Activated naive CD8-positive, alpha-beta T cell (primary cell): ENCODE measurements at regions not wholly inside any gene's neighbourhood (a gene's known extent, or its start where the extent isn't known, plus 50 kb on each side); places are given as distances from the start of the nearest gene placed in this dataset.
"Not testable (repeated sequence)": the region's sequence is repeated elsewhere in the genome, so short reads cannot be mapped to it uniquely, and the experiment has no call there.

Experiments
- H3K27ac Mint-ChIP-seq: one replicate; pipeline ENCODE4 v1.8.0; 2021; ENCODE audit warnings: mixed read lengths
- H3K27me3 Mint-ChIP-seq: one replicate; pipeline ENCODE4 v1.8.0; 2021; ENCODE audit warnings: mixed read lengths
- H3K36me3 Mint-ChIP-seq: one replicate; pipeline ENCODE4 v1.8.0; 2021; ENCODE audit warnings: mixed read lengths
- H3K4me1 Mint-ChIP-seq: one replicate; pipeline ENCODE4 v1.8.0; 2021; ENCODE audit warnings: low read depth, mixed read lengths
- H3K4me3 Mint-ChIP-seq: one replicate; pipeline ENCODE4 v1.8.0; 2021; ENCODE audit warnings: mild to moderate bottlenecking, mixed read lengths
- H3K9me3 Mint-ChIP-seq: one replicate; pipeline ENCODE4 v1.8.0; 2021; ENCODE audit warnings: low read depth, mixed read lengths

- Mint-ChIP-seq H3K4me3 (no peak overlapping the region), H3K27ac (no peak overlapping the region), H3K36me3 (no peaks in the 10 kb centered on the region), H3K9me3 (no peaks in the 10 kb centered on the region), H3K27me3 (no peaks in the 10 kb centered on the region), H3K4me1 (no peaks in the 10 kb centered on the region)
These were observed 2052.0 kb upstream of the C9orf72 start for GRCh38 chr9:29625292-29625731.

DNA sequence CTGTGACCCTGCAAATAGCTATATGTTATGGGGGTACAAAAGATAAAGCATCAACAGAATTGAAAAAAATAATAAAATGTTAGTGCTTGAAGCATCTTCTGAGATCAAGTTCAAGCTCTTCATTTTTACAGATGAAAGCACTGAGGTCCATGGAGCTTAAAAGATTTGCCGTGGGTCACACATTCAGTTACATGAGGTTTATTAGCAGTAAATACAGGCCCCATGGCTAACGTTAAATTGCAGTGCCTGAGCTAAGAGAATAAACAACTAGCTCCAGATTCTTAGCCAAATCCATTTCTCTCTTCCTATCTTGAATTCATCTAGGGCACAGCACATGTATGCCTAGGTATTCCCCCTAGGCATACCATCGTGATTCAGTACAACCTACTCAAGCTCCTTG lies 2052.7 kb upstream of the C9orf72 start:
- Mint-ChIP-seq H3K4me3 (no peak overlapping the region), H3K4me1 (no peaks in the 10 kb centered on the region), H3K27ac (no peak overlapping the region), H3K36me3 (no peaks in the 10 kb centered on the region), H3K9me3 (no peaks in the 10 kb centered on the region), H3K27me3 (no peaks in the 10 kb centered on the region)

GRCh38 chr9:29628856-29629255 lies 2055.6 kb upstream of the C9orf72 start:
- H3K36me3 Mint-ChIP-seq, H3K9me3 Mint-ChIP-seq, H3K4me1 Mint-ChIP-seq, H3K27me3 Mint-ChIP-seq, H3K4me3 Mint-ChIP-seq, H3K27ac Mint-ChIP-seq: not testable (repeated sequence)

DNA sequence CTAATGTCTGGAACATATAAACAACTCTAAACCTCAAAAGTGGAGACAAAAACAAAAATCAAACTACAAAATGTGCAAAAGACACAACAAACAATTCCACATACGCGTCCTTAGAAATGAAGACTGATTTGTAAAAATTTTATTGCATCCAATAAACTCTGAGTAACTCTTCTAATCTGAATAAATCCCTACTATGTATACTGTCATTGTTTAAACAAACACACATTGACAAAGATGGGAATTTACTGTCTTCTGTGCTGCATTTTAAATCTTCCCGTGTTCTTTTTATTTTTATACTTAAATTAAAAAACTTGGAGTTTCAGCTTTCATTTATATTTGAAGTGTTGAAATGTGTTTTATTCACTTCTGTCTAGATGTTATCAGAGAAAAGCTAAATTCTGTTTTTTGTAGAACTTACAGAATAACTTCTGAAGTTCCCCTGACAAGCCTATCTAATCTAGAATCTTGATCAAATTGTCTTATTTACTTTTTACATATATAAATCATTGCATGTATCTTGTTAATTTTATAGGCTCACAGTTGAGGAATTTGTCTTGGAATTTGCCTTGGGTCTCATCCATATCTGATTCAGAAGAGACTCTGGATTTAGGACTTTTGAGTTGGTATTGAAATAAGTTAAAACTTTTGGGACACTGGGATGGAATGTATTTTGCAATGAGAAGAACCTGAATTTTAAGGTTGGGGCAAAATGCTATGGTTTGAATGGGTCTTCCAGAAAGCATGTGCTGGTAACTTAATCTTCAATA lies 2064.4 kb upstream of the C9orf72 start:
- Mint-ChIP-seq H3K9me3 (no peaks in the 10 kb centered on the region), H3K27me3 (no peaks in the 10 kb centered on the region), H3K4me1 (no peaks in the 10 kb centered on the region), H3K36me3 (no peaks in the 10 kb centered on the region), H3K27ac (no peak overlapping the region), H3K4me3 (no peak overlapping the region)

DNA sequence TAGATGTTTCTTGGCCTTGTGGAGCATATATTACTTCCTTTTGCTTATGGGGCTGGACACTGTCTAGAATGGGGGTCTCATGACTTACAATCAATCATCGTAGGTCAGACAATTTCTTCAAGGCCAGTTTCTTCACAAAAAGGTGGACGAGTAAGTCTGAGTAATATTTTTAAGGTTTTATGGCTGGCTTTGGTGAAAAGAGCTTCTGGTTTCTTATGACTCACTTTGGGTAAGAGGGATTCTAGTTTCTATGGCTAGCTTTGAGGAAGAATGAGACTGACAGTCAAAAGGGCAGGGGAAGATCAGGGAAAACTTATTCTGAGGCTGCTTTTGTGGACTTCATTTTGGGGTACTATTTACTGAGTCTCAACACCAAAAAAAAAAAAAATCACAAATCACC lies 2067.2 kb upstream of the C9orf72 start:
- no peaks in the 10 kb centered on the region for H3K9me3 Mint-ChIP-seq
- H3K27me3 Mint-ChIP-seq = no peaks in the 10 kb centered on the region
- H3K27ac Mint-ChIP-seq = no peak overlapping the region
- no peak overlapping the region for H3K4me3 Mint-ChIP-seq
- H3K36me3 Mint-ChIP-seq = no peaks in the 10 kb centered on the region
- H3K4me1 Mint-ChIP-seq = no peaks in the 10 kb centered on the region

DNA sequence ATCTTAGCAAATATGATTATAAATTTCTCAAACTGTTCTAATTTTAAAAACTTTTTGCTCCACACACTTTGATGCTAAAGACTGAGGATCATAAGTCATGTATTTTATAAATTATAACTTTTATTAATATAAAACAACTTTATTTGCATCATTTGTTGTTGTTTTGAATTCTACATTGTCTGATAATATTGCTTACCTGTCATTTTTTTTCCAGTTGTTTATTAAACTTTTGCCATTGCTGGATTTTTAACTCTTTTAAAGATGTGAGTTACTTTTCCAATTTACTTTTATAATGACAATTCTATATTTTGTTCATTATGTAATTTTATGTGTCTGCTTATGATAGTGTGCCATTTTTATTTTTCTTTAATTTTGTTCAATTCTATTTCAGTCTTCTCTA lies 2071.2 kb upstream of the C9orf72 start:
- Mint-ChIP-seq H3K36me3 (no peaks in the 10 kb centered on the region), H3K27me3 (no peaks in the 10 kb centered on the region), H3K9me3 (no peaks in the 10 kb centered on the region), H3K4me1 (no peaks in the 10 kb centered on the region), H3K4me3 (no peak overlapping the region), H3K27ac (no peak overlapping the region)

DNA sequence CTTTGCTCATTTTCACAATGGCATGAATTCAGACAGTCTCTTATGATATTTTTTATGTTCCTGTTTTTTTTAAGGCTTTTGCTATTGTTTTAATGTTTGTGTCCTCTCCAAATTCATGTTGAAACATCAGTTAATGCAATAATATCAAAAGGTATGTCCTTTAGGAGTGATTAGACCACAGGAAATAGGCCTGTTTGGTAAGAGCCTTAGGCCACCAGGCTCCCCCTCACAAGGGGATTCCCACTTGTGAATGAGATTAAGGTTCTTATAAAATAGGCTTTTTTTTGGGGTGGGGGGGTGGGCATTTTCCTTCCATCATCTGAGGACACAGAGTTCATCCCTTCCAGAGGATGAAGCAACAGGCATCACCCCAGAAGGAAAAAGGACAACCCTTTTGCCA lies 2074.2 kb upstream of the C9orf72 start:
- no peak overlapping the region for H3K4me3 Mint-ChIP-seq
- H3K27me3 Mint-ChIP-seq = no peaks in the 10 kb centered on the region
- no peaks in the 10 kb centered on the region for H3K36me3 Mint-ChIP-seq
- H3K27ac Mint-ChIP-seq = no peak overlapping the region
- H3K4me1 Mint-ChIP-seq = no peaks in the 10 kb centered on the region
- no peaks in the 10 kb centered on the region for H3K9me3 Mint-ChIP-seq

DNA sequence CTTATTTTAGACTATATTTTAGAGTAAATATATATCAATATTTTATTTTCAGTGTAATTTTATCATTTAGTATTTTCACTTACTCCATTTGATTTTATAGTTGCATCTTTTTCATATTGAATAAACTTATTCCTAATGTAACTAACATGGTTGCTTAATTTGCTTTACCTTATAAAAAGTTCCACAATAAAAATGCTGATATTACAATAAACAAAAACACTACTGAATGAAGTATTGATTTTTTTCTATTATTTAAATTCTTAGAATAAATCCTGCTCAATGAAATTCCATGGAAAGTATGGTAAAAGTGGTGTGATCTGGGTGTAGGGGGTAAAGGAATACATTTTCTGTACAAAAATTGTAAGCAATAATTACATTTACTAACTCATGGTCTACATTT lies 2074.9 kb upstream of the C9orf72 start:
- no peak overlapping the region for H3K4me3 Mint-ChIP-seq
- H3K36me3 Mint-ChIP-seq = no peaks in the 10 kb centered on the region
- H3K4me1 Mint-ChIP-seq = no peaks in the 10 kb centered on the region
- no peaks in the 10 kb centered on the region for H3K9me3 Mint-ChIP-seq
- H3K27ac Mint-ChIP-seq = no peak overlapping the region
- no peaks in the 10 kb centered on the region for H3K27me3 Mint-ChIP-seq

DNA sequence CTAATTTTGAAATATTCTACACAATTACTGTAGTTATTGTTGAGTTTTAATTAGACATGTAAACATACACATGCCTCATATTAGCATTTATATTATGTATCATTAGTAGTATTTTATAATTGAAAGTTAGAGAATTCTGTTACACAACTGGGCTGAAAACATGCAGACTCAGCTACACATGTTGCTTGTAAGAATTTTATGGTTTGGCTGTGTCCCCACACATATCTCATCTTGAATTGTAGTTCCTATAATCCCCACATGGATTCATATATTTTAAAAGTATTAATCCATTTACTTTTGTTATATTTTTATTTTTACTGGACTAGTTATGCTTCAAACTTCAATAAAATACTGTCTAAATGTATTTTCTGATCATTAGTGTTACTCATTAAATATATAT lies 2075.3 kb upstream of the C9orf72 start:
- Mint-ChIP-seq H3K27me3 (no peaks in the 10 kb centered on the region), H3K4me3 (no peak overlapping the region), H3K27ac (no peak overlapping the region), H3K9me3 (no peaks in the 10 kb centered on the region), H3K36me3 (no peaks in the 10 kb centered on the region), H3K4me1 (no peaks in the 10 kb centered on the region)

GRCh38 chr9:29656641-29657406 lies 2083.5 kb upstream of the C9orf72 start:
- no peaks in the 10 kb centered on the region for H3K4me1 Mint-ChIP-seq
- H3K4me3 Mint-ChIP-seq = no peak overlapping the region
- no peaks in the 10 kb centered on the region for H3K36me3 Mint-ChIP-seq
- no peak overlapping the region for H3K27ac Mint-ChIP-seq
- H3K27me3 Mint-ChIP-seq = no peaks in the 10 kb centered on the region
- H3K9me3 Mint-ChIP-seq = peaks cover 8% of the 10 kb centered on the region

DNA sequence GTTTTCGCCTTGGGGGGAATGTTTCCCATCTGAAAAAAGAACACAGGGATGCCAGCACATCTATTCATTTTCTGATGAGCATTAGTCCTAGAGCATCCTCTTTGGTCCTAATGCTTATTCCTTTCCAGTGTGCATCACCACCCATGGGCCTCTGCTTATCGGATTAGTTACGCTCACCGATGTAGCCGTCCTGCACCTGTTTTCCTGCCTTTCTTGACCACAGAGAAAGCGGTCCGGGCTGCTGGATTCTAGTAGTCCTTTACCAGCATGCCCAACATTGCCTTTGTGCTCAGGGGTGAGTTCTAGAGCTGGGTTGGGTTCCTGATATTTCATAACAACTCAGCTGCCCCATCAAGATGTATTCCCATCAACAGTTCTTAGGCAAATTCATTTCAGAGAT lies 2084.5 kb upstream of the C9orf72 start:
- Mint-ChIP-seq H3K36me3 (no peaks in the 10 kb centered on the region), H3K27ac (no peak overlapping the region), H3K27me3 (no peaks in the 10 kb centered on the region), H3K9me3 (peaks cover 8% of the 10 kb centered on the region), H3K4me3 (no peak overlapping the region), H3K4me1 (no peaks in the 10 kb centered on the region)

- H3K4me3 Mint-ChIP-seq = no peak overlapping the region
- no peak overlapping the region for H3K27ac Mint-ChIP-seq
- H3K4me1 Mint-ChIP-seq = no peaks in the 10 kb centered on the region
- H3K27me3 Mint-ChIP-seq = no peaks in the 10 kb centered on the region
- peaks cover 8% of the 10 kb centered on the region for H3K9me3 Mint-ChIP-seq
- no peaks in the 10 kb centered on the region for H3K36me3 Mint-ChIP-seq
These were observed 2085.7 kb upstream of the C9orf72 start for GRCh38 chr9:29659014-29659413.

DNA sequence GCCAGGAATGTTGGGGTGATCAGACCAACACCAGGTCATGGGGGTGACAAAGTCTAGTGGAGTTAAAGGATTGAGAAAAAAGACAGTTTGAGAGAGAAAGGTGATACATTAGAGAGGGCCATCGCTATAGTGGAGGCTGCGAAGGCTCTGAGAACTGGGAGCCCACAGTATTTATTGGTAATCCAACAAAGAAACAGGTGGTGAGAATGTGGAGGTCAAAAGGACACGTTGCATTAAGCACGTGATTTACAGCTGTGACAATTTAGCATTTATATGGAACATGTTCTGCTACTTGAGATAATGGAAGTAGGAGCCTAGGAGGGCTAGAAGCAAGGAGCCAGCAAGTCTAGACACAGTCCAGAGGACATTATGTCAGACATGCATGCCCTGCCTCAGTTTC lies 2086.5 kb upstream of the C9orf72 start:
- Mint-ChIP-seq H3K4me3 (no peak overlapping the region), H3K4me1 (no peaks in the 10 kb centered on the region), H3K36me3 (no peaks in the 10 kb centered on the region), H3K27me3 (no peaks in the 10 kb centered on the region), H3K27ac (no peak overlapping the region), H3K9me3 (peaks cover 8% of the 10 kb centered on the region)

GRCh38 chr9:29668732-29669131 lies 2095.5 kb upstream of the C9orf72 start:
- H3K4me3 Mint-ChIP-seq = no peak overlapping the region
- H3K9me3 Mint-ChIP-seq = peaks cover 3% of the 10 kb centered on the region
- no peaks in the 10 kb centered on the region for H3K36me3 Mint-ChIP-seq
- no peak overlapping the region for H3K27ac Mint-ChIP-seq
- H3K27me3 Mint-ChIP-seq = no peaks in the 10 kb centered on the region
- H3K4me1 Mint-ChIP-seq = no peaks in the 10 kb centered on the region

DNA sequence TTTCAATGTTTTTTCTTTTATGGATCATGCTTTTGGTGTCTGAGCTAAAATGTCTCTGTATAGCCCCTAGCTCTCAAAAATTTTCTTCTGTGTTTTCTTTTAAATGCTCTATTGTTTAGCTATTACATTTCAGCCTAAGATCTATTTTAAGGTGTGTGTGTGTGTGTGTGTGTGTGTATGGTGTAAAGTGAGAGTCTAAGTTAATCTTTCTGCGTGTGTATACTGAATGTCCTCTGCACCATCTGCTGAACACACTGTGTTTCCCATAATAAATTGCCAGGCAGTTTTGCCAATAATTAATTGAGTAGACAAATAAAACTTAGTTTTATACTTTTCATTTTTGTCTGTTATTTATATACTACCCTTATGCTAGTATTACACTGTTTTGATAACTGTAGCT lies 2096.3 kb upstream of the C9orf72 start:
- H3K9me3 Mint-ChIP-seq = peaks cover 3% of the 10 kb centered on the region
- H3K27ac Mint-ChIP-seq = no peak overlapping the region
- no peak overlapping the region for H3K4me3 Mint-ChIP-seq
- H3K27me3 Mint-ChIP-seq = no peaks in the 10 kb centered on the region
- no peaks in the 10 kb centered on the region for H3K4me1 Mint-ChIP-seq
- no peaks in the 10 kb centered on the region for H3K36me3 Mint-ChIP-seq

- no peaks in the 10 kb centered on the region for H3K4me1 Mint-ChIP-seq
- no peaks in the 10 kb centered on the region for H3K9me3 Mint-ChIP-seq
- no peaks in the 10 kb centered on the region for H3K27me3 Mint-ChIP-seq
- H3K4me3 Mint-ChIP-seq = no peak overlapping the region
- no peaks in the 10 kb centered on the region for H3K36me3 Mint-ChIP-seq
- no peak overlapping the region for H3K27ac Mint-ChIP-seq
These were observed 2112.2 kb upstream of the C9orf72 start for GRCh38 chr9:29685531-29685930.
